Endothelial cell of umbilical vein (primary cell): ENCODE measurements at regions not wholly inside any gene's neighbourhood (a gene's known extent, or its start where the extent isn't known, plus 50 kb on each side); places are given as distances from the start of the nearest gene placed in this dataset.

ENCODE experiments used
- CTCF ChIP-seq, 2 donors: IDR thresholded peaks; 1 replicate in 1 of 2; 2 replicates in 1 of 2; pipeline ENCODE4 v1.5.1; 2011; ENCODE audit warnings: low read length in 2 of 2, mild to moderate bottlenecking in 2 of 2, moderate library complexity in 2 of 2, control low read depth in 1 of 2, inconsistent platforms in 1 of 2, low read depth in 1 of 2; ENCODE audit not compliant: insufficient read depth in 1 of 2; ENCODE audit errors: extremely low read depth in 1 of 2
- EZH2 ChIP-seq: IDR thresholded peaks from 2 replicates; pipeline ENCODE4 v1.6.1; 2012; ENCODE audit warnings: borderline replicate concordance, low read depth, mild to moderate bottlenecking, moderate library complexity, low read length, inconsistent platforms; ENCODE audit not compliant: severe bottlenecking
- FOS ChIP-seq: IDR thresholded peaks from 2 replicates; pipeline ENCODE4 v1.6.1; 2011; ENCODE audit warnings: mild to moderate bottlenecking, low read length, moderate library complexity, borderline replicate concordance; ENCODE audit not compliant: insufficient read depth
- MYC ChIP-seq: IDR thresholded peaks from one replicate; pipeline ENCODE4 v1.6.1; 2011; ENCODE audit warnings: mild to moderate bottlenecking, low read depth, low read length
- POLR2A ChIP-seq: IDR thresholded peaks from 2 replicates; pipeline ENCODE4 v1.6.1; 2012; ENCODE audit warnings: low read depth, mild to moderate bottlenecking, control low read depth, low read length

GRCh38 chr13:105952233-105952972 lies 583.1 kb downstream of the EFNB2 start:
- TF ChIP-seq CTCF (IDR thresholded peaks at IDR 0.05; ENCODE audit: extremely low read depth in 1 of 2, insufficient read depth in 1 of 2, low read depth in 1 of 2, low read length in 2 of 2) (no peak), POLR2A (no peak), FOS (no peak), EZH2 (no peak), MYC (no peak)
